ENCODE measurements at regions not wholly inside any gene's neighbourhood (a gene's known extent, or its start where the extent isn't known, plus 50 kb on each side); places are given as distances from the start of the nearest gene placed in this dataset.

GRCh38 chr22:19593991-19594569, 69.9 kb upstream of the CLDN5 start:
- Histone ChIP-seq H2BK5ac (ENCODE audit: insufficient read length, low read length) (no peak overlapping the region), H2BK15ac (ENCODE audit: low read depth, low read length) (no peak overlapping the region), H3K4me1 (ENCODE audit: insufficient read depth, low read length) (no peaks in the 10 kb centered on the region), H3K4me2 (ENCODE audit: insufficient read depth, insufficient read length, low read length) (no peak overlapping the region), H4K8ac (replicated peaks; ENCODE audit: insufficient read length, low read depth, low read length) (no peak overlapping the region), H3K27ac (ENCODE audit: insufficient read length, low read depth, low read length) (no peak overlapping the region), H4K5ac (ENCODE audit: insufficient read length, low read depth, low read length) (no peak overlapping the region), H2AK5ac (ENCODE audit: insufficient read length, low read length) (no peak overlapping the region), H2BK20ac (ENCODE audit: low read depth, low read length, poor library complexity, severe bottlenecking) (no peak overlapping the region), H2BK12ac (ENCODE audit: insufficient read length, low read depth, low read length) (no peak overlapping the region), H3K4ac (ENCODE audit: low read depth, low read length) (no peak overlapping the region), H4K91ac (ENCODE audit: insufficient read length, low read depth, low read length) (no peak overlapping the region), H3K56ac (ENCODE audit: insufficient read length, low read depth, low read length) (no peak overlapping the region), H4K20me1 (ENCODE audit: control insufficient read depth, insufficient read depth, insufficient read length) (no peaks in the 10 kb centered on the region), H3K27me3 (ENCODE audit: insufficient read depth, low read length) (no peaks in the 10 kb centered on the region), H3K23me2 (ENCODE audit: insufficient read length, low read depth, low read length, poor library complexity, severe bottlenecking) (peaks cover 5% of the 10 kb centered on the region), H3K9me3 (ENCODE audit: control insufficient read depth, low read depth, low read length) (no peaks in the 10 kb centered on the region), H3K14ac (ENCODE audit: insufficient read depth, low read length) (no peak overlapping the region), H2BK120ac (ENCODE audit: low read depth, low read length, poor library complexity, severe bottlenecking) (no peak overlapping the region), H3K79me1 (ENCODE audit: insufficient read depth, low read depth, low read length, poor library complexity, severe bottlenecking) (no peaks in the 10 kb centered on the region), H3K18ac (ENCODE audit: insufficient read length, low read depth, low read length) (no peak overlapping the region), H3T11ph (ENCODE audit: low read length) (no peak overlapping the region), H3K9ac (ENCODE audit: extremely low read depth, insufficient read length, low read length) (no peak overlapping the region), H2AFZ (ENCODE audit: low read length) (no peak overlapping the region), H3K79me2 (ENCODE audit: insufficient read depth, low read length) (no peaks in the 10 kb centered on the region), H3K23ac (ENCODE audit: insufficient read length, low read depth, low read length) (no peak overlapping the region)
- Mint-ChIP-seq H3K27me3 (ENCODE audit: low read depth) (peaks cover 4% of the 10 kb centered on the region), H3K9me3 (no peaks in the 10 kb centered on the region), H3K36me3 (ENCODE audit: insufficient read depth in 1 of 3, low read depth in 3 of 3) (no peaks in the 10 kb centered on the region), H3K4me1 (peaks cover 10 to 16% of the 10 kb centered on the region in 2 experiments), H3K27ac (no peak overlapping the region), H3K4me3 (no peak overlapping the region)
- no CpG with 5 or more reads among the region's 7 CpGs for WGBS (ENCODE audit: extremely low coverage, insufficient read length, low lambda C conversion rate)
- TF ChIP-seq CTCF (conservative IDR thresholded peaks at IDR 0.05) = no peak
- DNase-seq = no peak

Measured in H9 (cell line).